Cardiac muscle cell (in vitro differentiated cells and primary cell): ENCODE measurements at regions not wholly inside any gene's neighbourhood (a gene's known extent, or its start where the extent isn't known, plus 50 kb on each side); places are given as distances from the start of the nearest gene placed in this dataset.

Experiments
- DNase-seq, 2 donors: peaks; one replicate each; pipeline versions ENCODE4 v3.0.0 to v3.0.0-alpha.2; 2010 to 2017; ENCODE audit warnings: low read depth in 1 of 2, low spot score in 1 of 2
- H3K27ac ChIP-seq: fragments of 200-600 bp; sonication (generic); 2 replicates; pipeline ENCODE4 v1.5.1; 2016
- H3K27me3 ChIP-seq: fragments of 200-600 bp; sonication (generic); 2 replicates; pipeline ENCODE4 v1.6.0; 2016; ENCODE audit warnings: control low read depth
- H3K36me3 ChIP-seq: fragments of 200-600 bp; sonication (generic); 2 replicates; pipeline ENCODE4 v1.5.1; 2016; ENCODE audit warnings: control low read depth
- H3K4me1 ChIP-seq: fragments of 200-600 bp; sonication (generic); 2 replicates; pipeline ENCODE4 v1.8.1; 2017; ENCODE audit warnings: low read depth, mild to moderate bottlenecking, mixed run types
- H3K4me3 ChIP-seq: fragments of 200-600 bp; sonication (generic); 2 replicates; pipeline ENCODE4 v1.5.1; 2016; ENCODE audit warnings: mild to moderate bottlenecking
- H3K9me3 ChIP-seq: fragments of 200-600 bp; sonication (generic); 2 replicates; pipeline ENCODE4 v1.5.1; 2017; ENCODE audit warnings: low read depth, mild to moderate bottlenecking, control low read depth
- CTCF ChIP-seq: IDR thresholded peaks from 2 replicates; pipeline ENCODE4 v1.5.1; 2012; ENCODE audit warnings: low read depth, mild to moderate bottlenecking, low read length

DNA sequence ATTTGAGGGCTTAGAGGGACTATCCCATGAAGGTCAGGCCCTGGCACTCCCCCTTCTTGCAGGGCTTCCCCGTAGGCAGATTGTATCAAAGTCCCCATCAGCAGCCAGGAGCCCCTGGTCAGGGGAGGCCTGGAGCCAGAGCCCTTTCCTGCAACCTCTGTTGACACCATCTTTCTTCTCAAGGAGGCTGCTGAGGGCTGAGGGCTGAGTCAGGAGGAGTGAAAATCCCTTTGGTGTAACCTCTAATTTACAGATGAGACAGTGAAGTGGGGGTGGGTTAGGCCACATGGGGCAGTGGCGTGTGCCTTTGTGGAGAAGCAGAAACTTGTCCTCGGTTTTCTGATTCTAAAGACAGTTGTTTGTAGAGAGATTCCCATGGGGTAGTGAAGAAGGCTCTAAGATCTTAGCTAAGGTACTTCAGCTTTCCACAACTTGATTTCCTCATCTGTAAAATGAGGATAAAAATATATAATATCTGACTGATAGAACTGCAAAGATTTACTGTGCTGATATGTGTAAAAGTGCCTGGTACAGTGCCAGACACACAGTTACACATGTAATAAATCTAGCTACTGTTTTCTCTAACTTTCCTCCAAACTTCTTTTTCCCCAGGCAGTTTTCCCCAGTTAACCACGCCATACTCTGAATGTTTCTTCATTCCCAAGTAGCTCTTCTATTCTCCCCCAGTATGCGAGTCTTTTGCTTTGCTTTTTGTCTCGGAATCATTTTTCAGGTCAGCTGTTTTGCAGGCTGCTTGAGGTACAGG lies 249.4 kb upstream of the TPM1 start:
- no peak overlapping the region for H3K4me3 ChIP-seq
- H3K36me3 ChIP-seq, result no peaks in the 10 kb centered on the region
- H3K27ac ChIP-seq, result no peak overlapping the region
- peaks cover 51% of the 10 kb centered on the region for H3K4me1 ChIP-seq
- DNase-seq, result no peak
- H3K9me3 ChIP-seq, result no peaks in the 10 kb centered on the region
- H3K27me3 ChIP-seq, result no peaks in the 10 kb centered on the region
- TF ChIP-seq CTCF, result no peak

DNA sequence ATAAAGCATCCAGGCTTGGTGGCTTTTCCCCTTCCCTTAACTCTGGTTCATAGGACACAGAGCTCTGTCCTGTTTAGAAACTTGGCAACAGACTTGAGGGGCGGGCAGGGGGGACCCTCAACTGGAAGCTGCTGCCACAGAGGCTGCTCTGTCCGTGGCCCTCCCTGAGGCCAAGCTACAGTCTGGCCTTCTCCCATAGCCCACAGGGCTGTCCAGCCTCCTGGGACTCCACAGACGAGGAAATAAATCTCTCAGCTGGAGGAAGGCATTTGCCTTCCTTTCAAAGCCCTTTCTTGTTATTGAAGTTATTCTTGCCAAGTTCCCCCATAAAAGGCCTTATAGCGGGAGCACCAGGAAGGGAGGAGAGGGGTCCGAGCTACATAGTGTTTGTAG lies 248.8 kb upstream of the TPM1 start:
- no peak for TF ChIP-seq CTCF
- DNase-seq, result no peak
- Histone ChIP-seq H3K4me3 (no peak overlapping the region), H3K9me3 (no peaks in the 10 kb centered on the region), H3K27me3 (no peaks in the 10 kb centered on the region), H3K27ac (no peak overlapping the region), H3K36me3 (no peaks in the 10 kb centered on the region), H3K4me1 (peaks cover 51% of the 10 kb centered on the region)

DNA sequence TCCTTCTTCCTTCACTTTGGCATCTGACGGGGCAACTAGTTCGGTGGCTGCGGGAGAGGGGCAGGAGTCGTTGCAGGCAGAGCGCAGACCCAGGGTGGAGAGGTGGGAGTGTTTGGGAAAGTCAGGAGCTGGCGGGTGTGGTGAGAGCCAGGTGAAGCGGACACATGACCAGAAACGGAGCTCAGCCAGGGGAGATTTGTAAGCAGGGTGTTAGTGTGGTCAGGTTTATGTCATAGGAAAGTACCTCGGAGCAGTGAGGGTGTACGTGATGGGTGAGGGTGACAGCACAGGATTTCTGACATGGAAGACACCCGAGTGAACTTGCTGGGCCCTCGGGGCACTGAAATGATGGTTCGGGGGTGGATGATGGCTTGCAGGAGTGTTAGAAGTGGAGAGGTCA lies 247.4 kb upstream of the TPM1 start:
- no peak overlapping the region for H3K4me3 ChIP-seq
- H3K36me3 ChIP-seq, result no peaks in the 10 kb centered on the region
- no peak for DNase-seq
- no peaks in the 10 kb centered on the region for H3K9me3 ChIP-seq
- no peak overlapping the region for H3K27ac ChIP-seq
- peaks cover 47% of the 10 kb centered on the region for H3K4me1 ChIP-seq
- H3K27me3 ChIP-seq, result no peaks in the 10 kb centered on the region
- TF ChIP-seq CTCF, result no peak

DNA sequence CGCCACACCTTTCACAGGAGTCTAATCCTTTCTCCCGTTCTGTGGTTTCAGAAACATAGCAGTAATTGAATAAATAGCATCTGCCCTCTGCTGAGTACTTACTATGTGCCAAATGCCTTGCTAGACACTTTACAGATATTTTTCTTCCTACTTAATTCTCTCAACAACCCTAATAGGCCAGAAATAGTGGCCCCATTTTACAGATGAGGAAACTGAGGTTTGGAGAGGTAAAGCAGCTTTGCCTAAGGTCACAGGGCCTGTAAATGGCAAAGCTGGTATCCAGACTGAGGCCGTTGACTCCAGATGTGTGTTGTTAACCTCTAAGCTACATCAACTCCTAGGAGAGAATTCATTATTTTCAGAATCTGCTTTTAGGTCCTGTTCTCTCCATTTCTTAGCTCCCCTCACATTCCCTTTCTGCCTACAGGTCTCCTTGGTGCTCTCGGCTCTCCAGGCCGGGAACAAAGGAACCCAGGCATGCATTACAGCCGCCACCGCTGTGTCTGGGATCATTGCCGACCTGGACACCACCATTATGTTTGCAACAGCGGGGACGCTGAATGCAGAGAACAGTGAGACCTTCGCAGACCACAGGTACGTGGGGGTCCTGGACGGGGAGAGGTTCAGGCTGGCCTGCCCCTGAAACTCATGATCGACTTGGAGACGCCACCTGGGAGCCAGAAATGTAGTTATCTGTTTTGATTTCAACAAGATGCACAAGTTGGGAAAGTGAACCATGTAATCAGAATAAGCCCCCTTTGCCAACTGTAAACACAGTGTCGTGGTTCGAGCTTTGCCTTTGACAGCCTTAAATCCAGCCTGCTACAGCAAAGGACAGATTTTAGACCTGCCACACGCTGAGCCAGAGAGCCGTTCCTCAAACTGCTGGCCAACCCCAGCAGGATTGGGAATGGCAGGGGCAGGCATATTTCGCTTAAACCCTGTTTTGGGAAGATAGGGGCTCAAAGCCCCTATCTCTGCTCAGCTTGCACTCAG lies 246.5 kb upstream of the TPM1 start:
- H3K4me1 ChIP-seq, result peaks cover 47% of the 10 kb centered on the region
- no peak for TF ChIP-seq CTCF
- no peaks in the 10 kb centered on the region for H3K27me3 ChIP-seq
- DNase-seq, result no peak
- no peak overlapping the region for H3K4me3 ChIP-seq
- no peaks in the 10 kb centered on the region for H3K9me3 ChIP-seq
- no peaks in the 10 kb centered on the region for H3K36me3 ChIP-seq
- H3K27ac ChIP-seq, result peak overlapping the region; percentile 77

DNA sequence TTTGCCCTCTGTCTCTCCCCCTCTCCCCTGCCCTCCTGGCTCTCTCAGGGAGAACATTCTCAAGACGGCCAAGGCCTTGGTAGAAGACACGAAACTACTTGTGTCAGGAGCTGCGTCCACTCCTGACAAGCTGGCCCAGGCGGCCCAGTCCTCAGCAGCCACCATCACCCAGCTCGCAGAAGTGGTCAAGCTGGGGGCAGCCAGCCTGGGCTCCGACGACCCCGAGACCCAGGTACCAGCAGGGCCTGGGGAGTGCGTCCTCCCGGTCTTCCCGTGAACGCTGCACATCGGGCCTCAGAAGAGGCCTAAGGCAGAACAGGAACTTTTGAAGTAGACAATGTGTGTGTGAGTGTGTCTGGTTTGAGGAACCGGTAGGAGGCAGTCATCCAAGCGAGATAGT lies 245.4 kb upstream of the TPM1 start:
- no peak for TF ChIP-seq CTCF
- DNase-seq, result no peak
- no peaks in the 10 kb centered on the region for H3K9me3 ChIP-seq
- H3K36me3 ChIP-seq, result no peaks in the 10 kb centered on the region
- H3K27ac ChIP-seq, result peak overlapping the region; percentile 77
- no peak overlapping the region for H3K4me3 ChIP-seq
- no peaks in the 10 kb centered on the region for H3K27me3 ChIP-seq
- peaks cover 38% of the 10 kb centered on the region for H3K4me1 ChIP-seq
